ENCODE measurements at regions not wholly inside any gene's neighbourhood (a gene's known extent, or its start where the extent isn't known, plus 50 kb on each side); places are given as distances from the start of the nearest gene placed in this dataset.

DNA sequence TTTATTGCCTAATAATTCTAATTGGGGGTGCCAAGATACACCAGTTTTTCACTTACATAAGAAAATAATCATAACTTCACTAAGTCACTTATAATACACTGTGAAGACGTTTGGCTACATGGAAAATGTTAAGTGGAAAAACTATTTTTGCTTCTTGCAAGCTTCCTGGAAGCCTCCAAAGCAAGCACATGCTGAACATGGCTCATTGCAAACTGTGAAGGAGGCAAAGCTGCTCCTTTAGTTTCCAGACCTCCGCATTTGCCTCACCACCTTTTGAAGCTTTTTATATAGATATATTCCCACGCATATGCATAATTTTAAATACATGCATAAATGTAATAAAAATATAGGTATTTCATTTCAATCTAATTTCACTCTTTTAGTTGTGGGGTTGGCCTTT, 285.6 kb upstream of the PRDM9 start:
- TF ChIP-seq POLR2AphosphoS5 (IDR thresholded peaks at IDR 0.05; ENCODE audit: low read depth, low read length) = no peak
- no peak for TF ChIP-seq FOXP2 (optimal IDR thresholded peaks at IDR 0.05; ENCODE audit: borderline replicate concordance, extremely low read depth, extremely low read length, insufficient read depth)
- TF ChIP-seq REST (IDR thresholded peaks at IDR 0.05; ENCODE audit: insufficient read depth in 1 of 2, low read depth in 2 of 2, low read length in 2 of 2) = no peak
- TF ChIP-seq TAF1 (IDR thresholded peaks at IDR 0.05; ENCODE audit: borderline replicate concordance, insufficient read depth, low read length) = no peak
- TF ChIP-seq SIN3A (IDR thresholded peaks at IDR 0.05; ENCODE audit: borderline replicate concordance, insufficient read depth, low read length) = no peak

Data from PFSK-1 (cell line).